22Rv1 (cell line): ENCODE measurements at regions not wholly inside any gene's neighbourhood (a gene's known extent, or its start where the extent isn't known, plus 50 kb on each side); places are given as distances from the start of the nearest gene placed in this dataset.
"Not testable (repeated sequence)": the region's sequence is repeated elsewhere in the genome, so short reads cannot be mapped to it uniquely, and the experiment has no call there.

Source experiments
- CTCF ChIP-seq: fragments of 450-650 bp; IDR thresholded peaks from 2 replicates; pipeline ENCODE4 v1.5.1; 2017; ENCODE audit warnings: mild to moderate bottlenecking
- ZFX ChIP-seq: fragments of 450-650 bp; IDR thresholded peaks from 2 replicates; pipeline ENCODE4 v1.6.1; 2017; ENCODE audit warnings: antibody characterized with exemption, borderline replicate concordance

DNA sequence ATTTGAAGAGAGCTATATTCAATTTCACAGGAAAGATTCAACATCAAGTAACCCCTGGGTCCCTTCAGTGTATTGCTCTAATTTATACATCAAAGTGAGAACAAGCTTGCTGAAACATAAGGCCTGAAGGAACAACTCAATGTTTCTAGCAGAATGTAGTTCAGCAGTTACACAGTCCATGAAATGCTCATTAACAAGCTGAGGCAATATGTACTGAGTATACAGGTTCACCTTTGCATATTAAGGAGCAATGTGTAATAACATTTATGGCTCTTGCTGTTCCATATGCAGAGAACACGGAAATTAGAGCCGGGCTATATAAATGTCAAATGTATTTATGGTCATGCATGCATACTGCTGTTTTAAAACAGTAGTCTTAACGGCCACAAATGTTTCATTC is 338.5 kb downstream of the PCDH11X start:
- TF ChIP-seq CTCF, ZFX: not testable (repeated sequence)
